ENCODE measurements at regions not wholly inside any gene's neighbourhood (a gene's known extent, or its start where the extent isn't known, plus 50 kb on each side); places are given as distances from the start of the nearest gene placed in this dataset.

GRCh38 chr20:52621401-52621800, 350.8 kb upstream of the TSHZ2 start:
- no peak for TF ChIP-seq TAF1 (IDR thresholded peaks at IDR 0.05; ENCODE audit: low read depth)
- TF ChIP-seq, protein P1, sequence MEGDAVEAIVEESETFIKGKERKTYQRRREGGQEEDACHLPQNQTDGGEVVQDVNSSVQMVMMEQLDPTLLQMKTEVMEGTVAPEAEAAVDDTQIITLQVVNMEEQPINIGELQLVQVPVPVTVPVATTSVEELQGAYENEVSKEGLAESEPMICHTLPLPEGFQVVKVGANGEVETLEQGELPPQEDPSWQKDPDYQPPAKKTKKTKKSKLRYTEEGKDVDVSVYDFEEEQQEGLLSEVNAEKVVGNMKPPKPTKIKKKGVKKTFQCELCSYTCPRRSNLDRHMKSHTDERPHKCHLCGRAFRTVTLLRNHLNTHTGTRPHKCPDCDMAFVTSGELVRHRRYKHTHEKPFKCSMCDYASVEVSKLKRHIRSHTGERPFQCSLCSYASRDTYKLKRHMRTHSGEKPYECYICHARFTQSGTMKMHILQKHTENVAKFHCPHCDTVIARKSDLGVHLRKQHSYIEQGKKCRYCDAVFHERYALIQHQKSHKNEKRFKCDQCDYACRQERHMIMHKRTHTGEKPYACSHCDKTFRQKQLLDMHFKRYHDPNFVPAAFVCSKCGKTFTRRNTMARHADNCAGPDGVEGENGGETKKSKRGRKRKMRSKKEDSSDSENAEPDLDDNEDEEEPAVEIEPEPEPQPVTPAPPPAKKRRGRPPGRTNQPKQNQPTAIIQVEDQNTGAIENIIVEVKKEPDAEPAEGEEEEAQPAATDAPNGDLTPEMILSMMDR (IDR thresholded peaks at IDR 0.05; ENCODE audit: poor library complexity, severe bottlenecking) = no peak

GRCh38 chr20:52619671-52620070, 352.5 kb upstream of the TSHZ2 start:
- Histone ChIP-seq H3K9me3 (ENCODE audit: low read length) (no peaks in the 10 kb centered on the region), H3K9me2 (ENCODE audit: insufficient read depth, low read length) (no peaks in the 10 kb centered on the region), H3K36me3 (ENCODE audit: insufficient read depth, low read length) (no peaks in the 10 kb centered on the region), H3K27ac (ENCODE audit: low read length) (peak overlapping the region; percentile 94), H4K20me1 (ENCODE audit: insufficient read depth) (no peaks in the 10 kb centered on the region), H3K4me3 (ENCODE audit: low read length) (peak overlapping the region; percentile 54), H3K9ac (ENCODE audit: low read length) (peak overlapping the region; percentile 64), H3K79me2 (replicated peaks; ENCODE audit: insufficient read depth, low read length) (no peaks in the 10 kb centered on the region), H3K4me2 (ENCODE audit: low read length) (peak overlapping the region; percentile 76), H3F3A (ENCODE audit: insufficient read depth, low read length, poor library complexity, severe bottlenecking) (peaks cover 13% of the 10 kb centered on the region), H2AFZ (ENCODE audit: low read depth, low read length) (peak overlapping the region; percentile 29), H3K27me3 (ENCODE audit: insufficient read depth, low read depth, low read length) (no peaks in the 10 kb centered on the region)
- TF ChIP-seq, protein P1 (IDR thresholded peaks at IDR 0.05; ENCODE audit: poor library complexity, severe bottlenecking) = no peak
- TF ChIP-seq EZH2 (IDR thresholded peaks at IDR 0.05; ENCODE audit: borderline replicate concordance, insufficient read depth, low read length, poor library complexity, severe bottlenecking) (no peak), POLR2AphosphoS5 (IDR thresholded peaks at IDR 0.05) (no peak), SMC3 (conservative IDR thresholded peaks at IDR 0.05; ENCODE audit: poor library complexity) (no peak), MXI1 (conservative IDR thresholded peaks at IDR 0.05; ENCODE audit: poor library complexity, severe bottlenecking) (no peak), RAD21 (conservative IDR thresholded peaks at IDR 0.05) (no peak), EP300 (conservative IDR thresholded peaks at IDR 0.05; ENCODE audit: poor library complexity, severe bottlenecking) (no peak), TAF1 (IDR thresholded peaks at IDR 0.05; ENCODE audit: low read depth) (no peak)
- TF ChIP-seq, protein P2, sequence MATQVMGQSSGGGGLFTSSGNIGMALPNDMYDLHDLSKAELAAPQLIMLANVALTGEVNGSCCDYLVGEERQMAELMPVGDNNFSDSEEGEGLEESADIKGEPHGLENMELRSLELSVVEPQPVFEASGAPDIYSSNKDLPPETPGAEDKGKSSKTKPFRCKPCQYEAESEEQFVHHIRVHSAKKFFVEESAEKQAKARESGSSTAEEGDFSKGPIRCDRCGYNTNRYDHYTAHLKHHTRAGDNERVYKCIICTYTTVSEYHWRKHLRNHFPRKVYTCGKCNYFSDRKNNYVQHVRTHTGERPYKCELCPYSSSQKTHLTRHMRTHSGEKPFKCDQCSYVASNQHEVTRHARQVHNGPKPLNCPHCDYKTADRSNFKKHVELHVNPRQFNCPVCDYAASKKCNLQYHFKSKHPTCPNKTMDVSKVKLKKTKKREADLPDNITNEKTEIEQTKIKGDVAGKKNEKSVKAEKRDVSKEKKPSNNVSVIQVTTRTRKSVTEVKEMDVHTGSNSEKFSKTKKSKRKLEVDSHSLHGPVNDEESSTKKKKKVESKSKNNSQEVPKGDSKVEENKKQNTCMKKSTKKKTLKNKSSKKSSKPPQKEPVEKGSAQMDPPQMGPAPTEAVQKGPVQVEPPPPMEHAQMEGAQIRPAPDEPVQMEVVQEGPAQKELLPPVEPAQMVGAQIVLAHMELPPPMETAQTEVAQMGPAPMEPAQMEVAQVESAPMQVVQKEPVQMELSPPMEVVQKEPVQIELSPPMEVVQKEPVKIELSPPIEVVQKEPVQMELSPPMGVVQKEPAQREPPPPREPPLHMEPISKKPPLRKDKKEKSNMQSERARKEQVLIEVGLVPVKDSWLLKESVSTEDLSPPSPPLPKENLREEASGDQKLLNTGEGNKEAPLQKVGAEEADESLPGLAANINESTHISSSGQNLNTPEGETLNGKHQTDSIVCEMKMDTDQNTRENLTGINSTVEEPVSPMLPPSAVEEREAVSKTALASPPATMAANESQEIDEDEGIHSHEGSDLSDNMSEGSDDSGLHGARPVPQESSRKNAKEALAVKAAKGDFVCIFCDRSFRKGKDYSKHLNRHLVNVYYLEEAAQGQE (IDR thresholded peaks at IDR 0.05; ENCODE audit: borderline replicate concordance) = no peak

More at GRCh38 chr20:52621401-52621800, 350.8 kb upstream of the TSHZ2 start:
- Histone ChIP-seq H3K79me2 (replicated peaks; ENCODE audit: insufficient read depth, low read length) (no peaks in the 10 kb centered on the region), H3K36me3 (ENCODE audit: insufficient read depth, low read length) (no peaks in the 10 kb centered on the region), H3F3A (ENCODE audit: insufficient read depth, low read length, poor library complexity, severe bottlenecking) (peaks cover 13% of the 10 kb centered on the region), H3K4me2 (ENCODE audit: low read length) (no peak overlapping the region), H3K9ac (ENCODE audit: low read length) (no peak overlapping the region), H3K4me3 (ENCODE audit: low read length) (no peak overlapping the region), H3K27ac (ENCODE audit: low read length) (peak overlapping the region; percentile 25), H3K9me3 (ENCODE audit: low read length) (no peaks in the 10 kb centered on the region), H3K27me3 (ENCODE audit: insufficient read depth, low read depth, low read length) (no peaks in the 10 kb centered on the region), H4K20me1 (ENCODE audit: insufficient read depth) (no peaks in the 10 kb centered on the region), H3K9me2 (ENCODE audit: insufficient read depth, low read length) (no peaks in the 10 kb centered on the region), H2AFZ (ENCODE audit: low read depth, low read length) (no peak overlapping the region)
